Fibroblast of the aortic adventitia (primary cell): ENCODE measurements at regions not wholly inside any gene's neighbourhood (a gene's known extent, or its start where the extent isn't known, plus 50 kb on each side); places are given as distances from the start of the nearest gene placed in this dataset.

Experiments used
- DNase-seq: peaks from one replicate; pipeline ENCODE4 v3.0.0-alpha.2; 2010; ENCODE audit warnings: low read depth
- H3K4me3 ChIP-seq: 2 replicates; pipeline ENCODE4 v1.5.1; 2011; ENCODE audit warnings: low read depth, mild to moderate bottlenecking, control low read depth, low read length, moderate library complexity
- CTCF ChIP-seq: IDR thresholded peaks from 2 replicates; pipeline ENCODE4 v1.5.1; 2011; ENCODE audit warnings: mild to moderate bottlenecking, low read length, control low read depth, inconsistent platforms; ENCODE audit not compliant: insufficient read depth

GRCh38 chr12:97299847-97300246 is 162.8 kb upstream of the RMST start:
- DNase-seq, result no peak
- no peak for TF ChIP-seq CTCF
- no peak overlapping the region for H3K4me3 ChIP-seq

GRCh38 chr12:97300431-97300830 is 162.2 kb upstream of the RMST start:
- DNase-seq, result no peak
- H3K4me3 ChIP-seq, result no peak overlapping the region
- no peak for TF ChIP-seq CTCF

DNA sequence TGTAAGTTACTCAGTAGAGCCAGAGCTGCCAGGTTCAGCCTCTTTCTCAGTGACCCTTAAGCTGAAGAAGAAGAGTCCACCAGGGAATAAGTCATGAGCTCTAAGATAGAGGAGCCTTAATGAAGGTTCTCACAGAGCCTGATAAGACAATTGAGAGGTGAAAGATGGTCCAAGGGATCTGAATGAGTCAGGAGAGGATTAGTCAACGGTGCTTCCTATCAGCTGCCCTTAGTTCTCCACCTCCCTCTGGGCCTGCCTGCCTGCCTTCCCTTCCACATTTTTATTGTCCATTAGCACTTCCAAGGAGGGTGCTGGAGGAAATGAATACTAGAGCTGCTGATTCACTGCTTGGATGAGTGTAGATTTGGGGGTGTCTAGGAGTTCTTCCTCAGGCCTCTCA is 161.7 kb upstream of the RMST start:
- H3K4me3 ChIP-seq, result no peak overlapping the region
- no peak for TF ChIP-seq CTCF
- no peak for DNase-seq

- H3K4me3 ChIP-seq, result no peak overlapping the region
- no peak for DNase-seq
- no peak for TF ChIP-seq CTCF
Measured at GRCh38 chr12:97301576-97301975, 161.0 kb upstream of the RMST start.

- DNase-seq, result no peak
- TF ChIP-seq CTCF, result no peak
- no peak overlapping the region for H3K4me3 ChIP-seq
Measured at GRCh38 chr12:97305651-97306050, 157.0 kb upstream of the RMST start.

DNA sequence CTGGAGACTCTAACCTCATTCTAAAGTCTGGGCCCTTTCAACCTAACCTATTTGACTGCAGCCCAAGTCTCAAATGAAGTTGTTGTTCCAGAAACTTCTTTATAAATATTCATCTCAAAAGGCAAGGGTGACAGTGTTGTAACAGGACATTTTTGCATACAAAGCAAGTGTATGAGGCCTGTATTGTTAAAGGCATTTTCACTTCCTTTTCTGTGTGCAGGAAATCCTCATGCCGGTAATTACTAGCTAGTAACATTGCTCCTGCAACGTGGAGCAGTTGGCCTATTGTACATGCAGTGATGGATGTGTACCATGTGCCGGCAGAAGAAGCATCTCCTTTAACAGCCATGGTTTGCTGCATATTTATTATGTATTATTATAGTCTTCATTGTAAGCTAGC is 156.5 kb upstream of the RMST start:
- TF ChIP-seq CTCF, result no peak
- DNase-seq, result no peak
- no peak overlapping the region for H3K4me3 ChIP-seq

- TF ChIP-seq CTCF, result peak; percentile 69
- no peak overlapping the region for H3K4me3 ChIP-seq
- DNase-seq, result peak; percentile 76
Measured at GRCh38 chr12:97308576-97309198, 153.9 kb upstream of the RMST start.
